Ammon's horn (tissue), 1 donor: ENCODE measurements at regions not wholly inside any gene's neighbourhood (a gene's known extent, or its start where the extent isn't known, plus 50 kb on each side); places are given as distances from the start of the nearest gene placed in this dataset.

ENCODE experiments used
- DNase-seq: peaks from one replicate; pipeline ENCODE4 v3.0.0-alpha.2; 2016; ENCODE audit warnings: low spot score

DNA sequence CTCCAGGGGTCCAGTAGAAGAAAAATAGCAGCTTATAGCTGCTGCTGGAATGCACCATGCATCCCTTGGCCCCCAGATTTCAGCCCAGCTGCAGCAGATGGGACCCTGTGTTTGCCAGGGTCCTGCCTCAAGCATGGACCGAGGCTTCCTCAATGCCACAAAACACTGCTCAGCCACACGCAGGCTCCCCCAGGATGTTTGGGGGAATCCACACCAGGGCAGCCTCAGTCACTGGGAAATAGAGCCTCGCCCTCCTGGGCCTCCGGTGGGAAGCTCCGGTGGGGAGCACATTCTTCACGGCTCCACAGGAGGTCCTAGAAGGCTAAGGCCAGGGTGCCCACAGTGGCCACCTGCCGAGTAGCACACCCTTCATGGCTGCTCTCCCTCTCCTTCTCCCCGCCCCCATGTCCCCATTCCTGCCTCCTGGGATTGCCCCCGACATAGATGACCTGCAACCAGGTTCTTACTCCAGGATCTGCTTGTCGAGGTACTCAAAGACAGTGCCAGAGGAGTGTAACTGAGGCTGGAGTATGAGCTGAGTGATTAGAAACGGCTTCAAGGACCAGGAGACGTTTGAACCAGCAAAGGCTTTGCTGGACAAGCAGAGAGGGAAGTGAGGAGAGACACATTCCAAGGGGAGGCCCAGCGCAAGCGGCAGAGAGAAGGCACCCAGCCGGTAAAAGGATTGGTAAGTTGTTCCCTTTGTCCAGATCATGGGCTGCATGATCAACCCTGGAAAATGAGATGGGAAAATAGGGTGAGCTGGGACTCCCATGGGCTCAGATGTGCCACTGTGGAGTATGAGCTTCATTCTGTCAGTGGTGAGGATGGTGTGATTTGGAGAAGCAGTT, 110.7 kb upstream of the UQCRFS1 start:
- DNase-seq = no peak

DNA sequence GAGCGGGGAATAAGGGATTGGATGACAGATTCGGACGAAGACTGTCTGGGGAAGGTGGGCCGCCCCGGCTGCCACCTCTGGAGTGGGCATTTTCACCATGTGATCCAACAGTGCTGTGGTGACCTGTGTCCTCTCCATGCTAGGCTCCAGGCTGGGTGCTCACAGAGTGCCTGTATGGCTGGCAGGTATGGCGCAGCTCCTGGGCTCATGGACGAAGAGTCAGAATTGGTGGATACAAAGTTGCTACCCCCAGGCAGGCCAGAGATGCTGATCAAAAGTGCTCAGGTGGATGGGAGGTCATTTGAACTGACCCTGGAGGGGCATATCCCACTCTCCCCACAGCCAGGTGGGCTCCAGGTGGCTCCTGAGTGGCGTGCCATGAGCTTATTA, 111.3 kb upstream of the UQCRFS1 start:
- no peak for DNase-seq

DNA sequence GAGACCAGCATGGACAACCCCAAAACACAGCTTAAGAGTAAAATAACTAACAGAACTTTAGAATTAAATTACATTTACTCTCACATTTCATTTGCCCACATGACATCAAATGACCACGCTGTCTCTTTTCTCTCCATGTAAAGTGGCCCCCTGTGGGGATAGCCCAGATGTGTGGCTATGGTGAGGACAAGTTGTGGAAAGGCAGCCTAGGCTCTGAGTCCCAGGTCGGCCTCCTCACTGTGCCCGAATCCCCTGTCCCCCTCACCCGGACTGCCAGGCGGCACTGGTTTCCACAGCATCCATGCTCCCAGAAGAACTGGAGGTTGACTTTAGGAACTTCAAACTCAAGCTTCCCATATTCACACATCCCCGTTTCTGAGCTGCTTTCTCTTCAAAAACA, 111.8 kb upstream of the UQCRFS1 start:
- DNase-seq = no peak

DNA sequence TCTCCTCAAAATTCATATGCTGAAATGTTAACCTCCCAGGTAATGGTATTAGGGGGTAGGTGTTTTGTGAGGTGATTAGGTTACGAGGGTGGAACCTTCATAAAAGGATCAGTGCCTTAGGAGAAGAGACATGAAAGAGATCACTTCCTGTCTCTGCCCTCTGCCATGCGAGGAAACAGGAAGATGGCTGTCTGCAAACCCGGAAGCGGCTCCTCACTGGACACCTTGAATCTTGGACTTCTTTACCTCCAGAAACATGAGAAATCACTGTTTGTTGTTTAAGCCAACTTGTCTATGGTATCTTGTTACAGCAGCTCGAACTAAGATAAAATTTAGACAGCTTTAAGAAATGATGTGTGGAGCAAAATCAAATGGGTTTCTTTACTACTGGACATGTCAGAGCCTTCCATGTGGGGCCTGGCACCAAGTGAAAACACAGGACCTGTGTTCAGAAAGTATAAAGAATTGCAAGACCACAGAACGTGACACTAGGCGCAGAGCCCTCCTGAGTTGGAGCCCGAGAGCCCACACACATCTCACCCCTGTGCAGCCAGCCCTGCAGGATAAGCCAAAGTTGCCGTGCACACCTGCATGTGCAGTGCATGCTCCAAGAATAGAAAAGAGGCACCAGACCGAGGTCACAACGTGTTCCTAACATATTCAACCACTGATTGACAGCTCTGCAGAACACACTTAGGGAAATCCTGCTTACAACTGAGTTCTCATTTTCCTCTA, 112.5 kb upstream of the UQCRFS1 start:
- no peak for DNase-seq

DNA sequence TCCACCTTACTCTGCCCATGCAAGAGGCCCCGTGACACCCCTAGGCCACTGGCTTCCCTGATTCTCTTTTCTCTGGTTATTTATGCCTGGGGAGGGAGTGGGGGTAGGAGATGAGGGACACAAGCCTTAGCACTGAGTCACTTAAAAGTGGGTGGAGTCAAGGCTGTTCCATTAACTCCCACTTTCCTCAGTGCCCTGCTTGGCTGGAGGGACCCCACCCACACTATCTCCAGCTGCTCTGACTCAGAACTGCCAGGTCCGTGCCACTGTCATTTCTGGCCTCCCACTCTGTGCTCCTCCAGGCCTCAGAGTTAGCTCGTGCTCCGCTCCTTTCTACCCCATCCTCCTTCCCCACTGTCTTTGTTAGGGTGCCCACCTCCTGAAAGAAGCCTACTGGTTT, 113.4 kb upstream of the UQCRFS1 start:
- DNase-seq = no peak

DNA sequence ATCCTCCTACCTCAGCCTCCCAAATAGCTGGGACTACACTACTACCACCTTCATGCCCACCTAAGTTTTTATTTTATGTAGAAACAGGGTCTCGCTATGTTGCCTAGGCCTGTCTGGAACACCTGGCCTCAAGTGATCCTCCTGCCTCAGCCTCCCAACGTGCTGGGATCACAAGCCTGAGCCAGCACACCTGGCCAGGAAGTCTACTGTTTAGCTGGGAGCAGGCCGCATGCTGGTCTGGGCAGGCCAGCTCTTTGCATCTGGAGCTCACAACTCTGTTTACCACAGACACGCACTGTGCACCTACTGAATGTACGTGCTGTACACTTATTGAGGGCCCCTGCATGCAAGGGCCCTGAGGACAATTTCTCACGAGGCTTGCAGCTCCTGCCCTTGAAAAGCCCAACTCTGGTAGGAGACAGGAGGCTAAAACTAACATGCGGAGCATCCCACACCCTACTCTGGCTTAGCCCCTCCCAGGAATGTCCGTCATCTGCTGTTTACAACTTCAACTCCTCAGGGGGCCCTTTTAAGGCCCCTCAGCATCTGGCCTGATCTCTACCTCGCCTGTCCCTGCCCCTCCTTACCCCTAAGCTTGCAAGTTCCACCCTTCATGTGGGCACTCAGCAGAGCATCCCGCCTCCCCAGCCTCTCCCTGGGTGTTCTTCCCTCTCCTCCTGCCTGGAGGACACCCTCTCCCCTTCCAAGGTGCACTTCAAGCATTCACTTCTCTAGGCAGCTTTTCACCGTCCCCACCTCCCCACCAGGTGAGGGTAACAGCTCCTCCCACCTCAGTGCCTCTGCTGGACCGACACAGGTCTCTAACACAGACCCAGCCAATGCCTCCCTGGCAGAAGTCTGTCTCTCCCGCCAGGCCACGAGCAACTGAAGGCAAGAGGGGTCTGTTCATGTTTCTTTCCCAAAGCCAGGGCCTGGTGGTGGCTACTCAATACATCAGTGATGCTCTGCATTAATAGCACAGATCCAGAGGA, 114.2 kb upstream of the UQCRFS1 start:
- DNase-seq = no peak

DNA sequence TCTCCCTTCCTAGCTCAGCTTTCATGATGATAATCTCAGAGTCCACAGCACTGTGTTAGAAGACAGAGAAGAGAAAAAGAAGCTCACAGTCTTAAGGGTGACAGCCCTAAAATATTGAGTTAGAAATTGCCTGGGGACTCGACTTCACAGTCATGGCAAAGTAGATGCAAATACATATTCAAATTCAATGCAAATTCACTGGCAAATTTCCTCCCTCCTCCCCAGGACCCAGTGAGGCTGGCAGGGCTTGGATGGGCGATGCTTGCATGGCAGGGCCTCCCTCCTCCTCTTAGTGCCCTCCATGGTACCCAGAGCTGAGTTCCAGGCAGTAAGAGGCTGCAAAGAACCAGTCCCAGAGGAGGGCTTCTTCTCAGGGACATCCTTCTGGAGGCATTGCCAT, 115.6 kb upstream of the UQCRFS1 start:
- DNase-seq = no peak

DNA sequence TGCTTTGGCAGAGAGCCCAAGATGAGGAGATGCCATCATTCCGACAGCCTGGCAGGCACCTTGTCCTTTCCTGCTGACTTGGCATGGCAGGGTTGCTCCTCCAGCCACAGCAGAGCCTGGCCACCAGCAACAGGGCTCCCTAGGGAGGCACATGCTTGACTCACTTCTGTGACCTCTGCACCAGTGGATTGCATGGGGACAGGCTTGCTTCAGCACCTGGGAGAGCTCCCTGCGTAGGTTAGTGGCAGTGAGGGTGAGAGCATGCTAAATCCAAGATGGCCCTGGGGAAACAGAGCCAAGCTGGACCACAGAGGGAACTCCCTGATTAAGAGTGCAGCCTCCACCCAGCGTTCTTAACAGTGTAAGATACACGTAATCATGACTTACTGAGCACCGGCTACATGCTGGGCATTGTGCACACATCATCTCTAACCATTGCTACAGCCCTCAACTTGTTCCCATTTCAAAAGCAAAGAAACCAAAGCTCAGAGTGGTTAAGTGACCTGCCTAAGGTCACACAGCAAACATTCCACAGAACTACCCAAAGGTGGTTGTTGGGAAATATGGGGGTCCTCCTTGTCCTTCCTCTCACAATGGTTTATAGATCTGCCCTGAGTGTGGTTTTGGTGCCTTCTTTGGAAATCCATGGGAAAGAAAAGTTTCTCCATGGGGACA, 116.6 kb upstream of the UQCRFS1 start:
- no peak for DNase-seq

DNA sequence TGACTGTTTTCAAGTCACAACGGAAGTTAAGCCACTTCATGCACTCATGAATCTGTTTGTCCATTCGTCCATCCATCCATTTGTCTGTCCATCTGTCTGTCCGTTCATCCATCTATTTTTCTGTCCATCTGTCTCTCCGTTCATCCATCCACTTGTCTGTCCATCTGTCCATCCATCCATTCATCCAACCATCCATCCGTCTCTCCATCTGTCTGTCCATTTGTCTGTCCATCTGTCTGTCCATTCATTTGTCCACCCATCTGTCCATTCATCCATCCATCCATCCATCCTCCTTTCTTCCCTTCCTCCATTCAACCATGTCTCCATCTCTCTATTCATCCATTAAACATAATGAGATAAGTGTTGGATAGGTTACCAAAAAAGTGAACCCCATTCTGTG, 123.5 kb upstream of the UQCRFS1 start:
- DNase-seq = no peak

DNA sequence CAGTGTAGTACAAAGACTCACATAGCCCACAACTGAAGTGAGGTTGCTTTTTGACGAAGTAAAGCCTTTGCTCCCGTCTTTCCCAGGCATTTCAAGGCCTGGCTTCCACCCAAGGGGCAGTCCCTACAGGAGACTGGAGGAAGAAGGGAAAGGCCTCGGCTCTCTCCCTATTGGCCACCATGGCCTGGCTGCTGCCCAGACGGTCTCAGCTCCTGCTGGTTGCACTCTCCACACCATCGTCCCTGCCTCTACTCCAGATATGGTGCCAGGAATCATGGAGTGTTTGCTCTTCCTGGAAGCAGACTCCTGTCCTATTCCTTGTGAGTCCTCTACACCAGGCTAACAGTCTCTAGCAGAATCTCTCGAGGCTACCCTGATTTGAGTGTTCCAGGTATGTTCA, 124.1 kb upstream of the UQCRFS1 start:
- no peak for DNase-seq

DNA sequence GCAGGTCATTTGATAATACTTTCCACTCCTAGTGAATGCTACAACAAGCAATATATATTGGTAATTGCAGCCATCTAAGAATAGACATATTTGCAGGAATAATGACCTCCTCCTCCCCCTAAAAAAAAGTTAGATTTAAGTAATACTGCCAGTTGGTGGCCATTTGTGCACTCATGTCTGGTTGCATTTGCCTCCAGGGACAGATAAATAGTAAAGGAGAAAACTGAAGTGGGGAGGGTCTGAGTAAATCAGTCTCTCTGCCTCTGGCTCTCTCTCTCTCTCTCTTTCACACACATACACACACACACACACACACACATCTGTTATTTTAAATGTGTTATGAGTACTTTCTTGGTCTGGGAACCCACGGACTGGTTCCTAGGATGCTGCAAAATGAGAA, 125.5 kb upstream of the UQCRFS1 start:
- no peak for DNase-seq

DNA sequence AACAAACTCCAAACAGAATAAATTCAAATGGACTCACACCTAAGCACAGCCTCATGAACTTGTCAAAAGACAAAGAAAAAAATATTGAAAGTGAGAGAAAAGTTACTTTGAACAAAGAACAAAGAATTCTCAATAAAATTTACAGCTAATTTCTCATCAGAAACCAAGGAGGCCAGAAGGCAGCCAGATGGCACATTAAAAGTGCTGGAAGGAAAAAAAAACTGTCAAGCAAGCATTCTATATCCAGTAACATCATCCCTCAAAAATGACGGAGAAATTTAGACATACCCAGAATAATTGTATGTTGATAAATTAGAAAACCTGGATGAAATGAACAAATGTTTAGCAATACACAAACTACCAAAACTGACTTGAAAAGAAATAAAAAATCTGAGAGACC, 129.8 kb upstream of the UQCRFS1 start:
- DNase-seq = no peak

DNA sequence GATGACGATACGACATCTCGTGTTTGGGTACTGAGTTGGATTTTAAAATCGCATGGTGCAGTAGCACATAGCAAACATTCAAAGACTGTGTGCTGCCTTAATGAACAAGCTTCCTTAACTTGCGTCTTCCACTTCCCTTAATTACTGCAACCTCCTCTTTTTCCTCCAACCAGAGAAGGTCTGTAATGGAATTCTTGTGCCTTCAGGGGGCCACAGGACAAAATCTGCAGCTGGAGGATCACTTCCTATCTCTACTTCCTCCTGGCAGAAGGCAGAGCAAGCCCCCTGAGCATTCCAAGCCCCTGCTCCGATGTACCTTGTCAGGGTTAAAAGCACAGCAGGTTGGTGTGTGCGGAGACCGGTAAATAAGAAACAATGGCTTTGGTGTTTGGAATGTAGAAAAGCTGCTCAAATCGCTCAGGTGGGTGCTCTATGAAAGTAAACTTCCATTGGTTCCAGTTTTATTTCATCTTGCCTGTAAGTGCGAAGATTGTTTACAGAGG, 151.3 kb upstream of the UQCRFS1 start:
- DNase-seq = no peak

DNA sequence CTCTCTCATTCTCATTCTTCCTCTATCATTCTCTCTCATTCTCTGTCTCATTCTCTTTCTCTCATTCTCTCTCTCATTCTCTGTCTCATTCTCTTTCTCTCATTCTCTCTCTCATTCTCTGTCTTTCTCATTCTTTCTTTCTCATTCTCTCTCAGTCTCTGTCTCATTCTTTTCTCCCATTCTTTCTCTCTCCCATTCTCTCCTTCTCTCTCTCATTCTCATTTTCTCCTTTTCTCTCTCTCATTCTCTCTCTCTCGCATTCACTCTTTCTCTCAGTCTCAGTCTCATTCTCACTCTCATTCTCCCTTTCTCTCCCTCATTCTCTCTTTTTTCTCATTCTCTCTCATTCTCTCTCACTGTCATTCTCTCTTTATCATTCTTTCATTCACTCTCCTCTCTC, 152.0 kb upstream of the UQCRFS1 start:
- DNase-seq = no peak

DNA sequence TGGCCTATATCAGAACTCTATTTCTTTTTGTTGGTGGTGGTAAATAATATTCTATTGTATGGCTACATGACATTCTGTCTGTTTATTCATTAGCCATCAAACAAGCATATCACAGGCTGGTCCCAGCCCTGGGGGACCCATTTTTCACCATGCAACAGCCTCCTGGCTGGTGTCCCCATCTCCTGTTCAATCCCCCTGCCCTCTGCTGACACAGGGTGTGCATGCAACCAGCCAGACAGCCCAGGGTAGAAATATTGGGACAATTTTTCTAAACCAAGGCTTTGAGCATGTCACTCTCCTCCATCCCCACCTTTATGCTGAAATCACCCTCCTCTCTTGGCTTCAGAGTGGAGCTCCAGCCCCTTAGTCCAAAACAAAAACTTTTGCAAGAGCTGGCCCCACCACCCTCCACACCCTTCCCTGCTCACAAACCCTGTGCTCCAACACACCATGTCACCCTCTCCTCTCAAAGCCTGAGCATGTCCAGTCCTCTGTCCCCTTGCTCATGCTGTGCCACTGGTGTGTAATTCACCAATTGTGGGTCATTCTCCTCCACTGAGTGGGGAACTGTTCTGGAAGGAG, 153.0 kb upstream of the UQCRFS1 start:
- DNase-seq = no peak

DNA sequence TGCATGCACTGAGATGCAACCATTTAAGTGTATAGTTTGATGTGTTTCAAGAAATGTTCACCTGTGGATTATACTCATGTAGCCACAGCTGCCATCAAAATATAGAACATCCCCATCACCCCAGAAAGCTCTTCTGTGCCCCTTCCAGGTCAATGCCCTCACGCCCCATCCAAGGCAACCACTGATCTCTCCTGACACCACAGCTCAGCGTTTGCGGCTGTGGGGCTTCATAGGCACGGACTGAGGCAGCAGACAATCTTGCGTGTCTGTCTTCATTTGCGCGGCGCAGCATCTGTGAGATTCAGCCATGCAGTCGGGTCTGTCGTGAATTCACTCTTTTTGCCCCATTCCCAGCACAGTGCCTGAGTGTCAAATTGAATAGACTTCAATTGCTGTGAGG, 153.8 kb upstream of the UQCRFS1 start:
- no peak for DNase-seq

DNA sequence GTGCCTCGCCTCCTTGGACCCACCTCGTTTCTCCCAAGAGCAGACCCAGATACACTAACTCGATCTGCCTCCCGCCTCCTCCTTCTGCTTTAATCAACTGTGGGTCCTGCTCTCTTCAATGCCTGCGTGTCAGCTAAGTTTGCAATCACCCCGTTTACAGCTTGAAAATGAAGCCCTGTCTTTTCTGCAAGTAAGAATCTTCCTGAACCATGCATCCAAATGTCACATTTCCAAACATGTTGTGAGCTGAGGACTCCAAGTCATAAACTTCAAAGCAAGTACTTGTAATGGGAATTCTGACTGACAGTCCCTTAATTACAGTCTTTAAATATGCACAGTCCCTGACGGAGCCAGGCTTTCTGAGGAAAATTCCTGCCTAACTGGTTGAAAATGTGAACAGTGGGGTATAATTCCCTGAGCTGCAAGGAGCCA, 154.9 kb upstream of the UQCRFS1 start:
- no peak for DNase-seq

DNA sequence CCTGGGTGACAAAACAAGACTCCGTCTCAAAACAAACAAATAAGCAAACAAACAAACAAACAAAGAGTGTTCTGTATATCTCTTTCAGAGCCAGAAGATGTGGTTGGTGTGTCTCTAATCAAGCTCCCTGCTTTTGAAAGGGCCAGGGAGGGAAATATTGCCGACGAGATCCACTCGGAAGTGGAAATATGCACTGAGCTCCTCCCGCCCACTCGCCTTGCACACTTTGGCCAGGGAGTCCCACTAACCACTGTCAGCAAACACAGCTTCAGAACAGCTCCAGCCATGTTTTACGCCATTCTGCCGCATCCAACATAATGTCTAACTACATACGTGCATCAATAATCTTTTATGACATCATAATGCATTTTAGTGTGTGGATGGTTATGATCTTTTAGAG, 155.5 kb upstream of the VSTM2B start:
- no peak for DNase-seq

DNA sequence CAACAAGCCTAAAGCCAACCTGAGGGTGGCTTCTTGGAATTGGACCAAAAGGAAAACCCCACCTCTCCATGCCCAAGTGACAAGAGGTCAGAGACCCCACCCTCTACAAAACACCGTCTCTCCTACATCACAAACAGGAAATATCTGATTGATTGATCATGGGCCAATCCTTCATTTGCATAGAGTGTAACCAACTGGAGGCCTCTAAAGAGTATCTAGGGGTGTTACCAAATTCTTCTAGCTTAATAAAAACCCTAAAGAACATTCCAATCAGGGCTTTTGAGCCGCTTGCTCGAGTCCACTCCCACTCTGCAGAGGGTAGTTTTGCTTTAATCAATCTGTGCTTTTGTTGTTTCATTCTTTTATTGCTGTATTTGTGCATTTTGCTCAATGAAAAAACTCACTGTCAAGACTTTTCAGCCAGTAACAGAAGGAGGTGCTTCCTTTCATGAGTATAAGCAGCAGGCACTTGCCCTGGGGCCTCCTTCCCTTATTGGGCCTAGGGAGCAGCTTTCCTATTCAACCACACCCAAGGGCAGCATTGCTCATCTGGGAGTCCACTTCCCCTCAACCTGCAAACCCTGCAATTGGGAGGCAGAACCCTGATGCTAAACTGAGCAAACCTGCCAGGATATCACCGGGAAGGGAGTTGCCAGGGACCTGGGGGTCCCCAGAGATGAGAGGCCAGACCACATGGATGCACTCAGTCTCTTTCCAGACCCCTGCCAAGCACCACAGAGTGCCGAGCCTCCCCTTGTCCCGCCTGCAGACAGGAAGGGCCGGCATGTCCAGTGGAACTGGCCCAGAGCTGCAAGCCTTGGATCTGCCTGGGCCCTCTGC, 154.3 kb upstream of the VSTM2B start:
- no peak for DNase-seq

DNA sequence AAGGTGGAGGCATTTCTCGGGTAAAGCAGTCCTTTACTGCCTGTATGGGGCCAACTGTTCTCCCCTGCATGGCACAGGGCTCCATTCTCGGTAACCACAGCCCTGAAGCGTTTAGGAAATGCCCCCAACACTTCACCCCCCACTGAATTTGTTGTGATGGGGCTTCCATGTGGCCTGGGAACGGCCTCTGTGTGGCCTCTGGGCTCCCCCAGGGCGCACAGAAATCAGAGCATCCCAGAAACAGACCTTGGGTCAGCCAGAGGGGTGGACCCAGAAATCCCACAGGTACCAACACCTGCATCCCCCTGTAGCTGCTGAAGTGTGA, 153.7 kb upstream of the VSTM2B start:
- DNase-seq = no peak
